AG10803 (cell line): ENCODE measurements at regions not wholly inside any gene's neighbourhood (a gene's known extent, or its start where the extent isn't known, plus 50 kb on each side); places are given as distances from the start of the nearest gene placed in this dataset.

Source experiments
- DNase-seq: peaks from one replicate; pipeline ENCODE4 v3.0.0; 2010; ENCODE audit warnings: low read depth
- H3K4me3 ChIP-seq: 2 replicates; pipeline ENCODE4 v1.5.1; 2011; ENCODE audit warnings: mild to moderate bottlenecking, low read length, control low read depth
- TF ChIP-seq, protein P1 (sequence below): conservative IDR thresholded peaks from 2 replicates; pipeline ENCODE4 v1.5.1; 2011; ENCODE audit warnings: mild to moderate bottlenecking, low read length, control low read depth, inconsistent platforms

DNA sequence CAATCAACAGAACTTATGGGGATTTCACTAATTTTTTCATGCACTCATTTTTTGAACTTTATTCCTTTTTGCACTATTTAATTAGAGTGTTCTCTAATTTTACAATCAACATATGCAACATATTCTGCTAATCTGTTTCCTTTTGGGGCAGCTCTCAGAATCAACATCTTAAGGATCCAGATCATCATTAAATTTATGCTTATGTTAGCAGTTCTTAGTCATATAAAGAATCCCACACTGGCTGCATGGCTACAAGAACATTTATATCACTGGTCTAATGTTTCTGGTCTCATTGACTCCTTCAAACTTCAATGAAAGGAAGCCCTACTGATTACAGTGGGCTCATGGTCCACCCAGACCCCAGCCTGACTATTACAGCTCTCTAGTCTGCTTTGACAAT is 245.2 kb downstream of the RBM26 start:
- H3K4me3 ChIP-seq, result no peak overlapping the region
- DNase-seq, result no peak
- TF ChIP-seq, protein P1, sequence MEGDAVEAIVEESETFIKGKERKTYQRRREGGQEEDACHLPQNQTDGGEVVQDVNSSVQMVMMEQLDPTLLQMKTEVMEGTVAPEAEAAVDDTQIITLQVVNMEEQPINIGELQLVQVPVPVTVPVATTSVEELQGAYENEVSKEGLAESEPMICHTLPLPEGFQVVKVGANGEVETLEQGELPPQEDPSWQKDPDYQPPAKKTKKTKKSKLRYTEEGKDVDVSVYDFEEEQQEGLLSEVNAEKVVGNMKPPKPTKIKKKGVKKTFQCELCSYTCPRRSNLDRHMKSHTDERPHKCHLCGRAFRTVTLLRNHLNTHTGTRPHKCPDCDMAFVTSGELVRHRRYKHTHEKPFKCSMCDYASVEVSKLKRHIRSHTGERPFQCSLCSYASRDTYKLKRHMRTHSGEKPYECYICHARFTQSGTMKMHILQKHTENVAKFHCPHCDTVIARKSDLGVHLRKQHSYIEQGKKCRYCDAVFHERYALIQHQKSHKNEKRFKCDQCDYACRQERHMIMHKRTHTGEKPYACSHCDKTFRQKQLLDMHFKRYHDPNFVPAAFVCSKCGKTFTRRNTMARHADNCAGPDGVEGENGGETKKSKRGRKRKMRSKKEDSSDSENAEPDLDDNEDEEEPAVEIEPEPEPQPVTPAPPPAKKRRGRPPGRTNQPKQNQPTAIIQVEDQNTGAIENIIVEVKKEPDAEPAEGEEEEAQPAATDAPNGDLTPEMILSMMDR, result no peak

DNA sequence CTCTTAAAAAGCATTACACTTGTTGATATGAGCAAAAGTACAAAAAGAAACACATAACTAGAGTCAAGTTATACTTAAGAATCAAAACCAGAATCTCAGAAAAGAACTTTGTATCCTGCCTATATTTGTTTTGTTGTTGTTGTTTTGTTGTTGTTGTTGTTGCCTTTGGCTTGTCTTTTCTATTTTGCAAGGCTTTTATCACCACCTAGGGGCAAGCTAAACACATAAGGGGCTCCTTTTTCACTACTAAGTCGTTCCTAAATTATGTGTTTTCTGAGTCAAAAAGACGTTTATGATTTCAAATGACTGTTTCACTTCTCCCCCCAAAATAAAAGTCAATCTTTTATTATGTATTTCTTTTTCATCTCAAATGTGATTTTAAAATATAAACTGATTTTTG is 250.2 kb downstream of the RBM26 start:
- TF ChIP-seq, protein P1, result no peak
- DNase-seq, result no peak
- H3K4me3 ChIP-seq, result no peak overlapping the region

DNA sequence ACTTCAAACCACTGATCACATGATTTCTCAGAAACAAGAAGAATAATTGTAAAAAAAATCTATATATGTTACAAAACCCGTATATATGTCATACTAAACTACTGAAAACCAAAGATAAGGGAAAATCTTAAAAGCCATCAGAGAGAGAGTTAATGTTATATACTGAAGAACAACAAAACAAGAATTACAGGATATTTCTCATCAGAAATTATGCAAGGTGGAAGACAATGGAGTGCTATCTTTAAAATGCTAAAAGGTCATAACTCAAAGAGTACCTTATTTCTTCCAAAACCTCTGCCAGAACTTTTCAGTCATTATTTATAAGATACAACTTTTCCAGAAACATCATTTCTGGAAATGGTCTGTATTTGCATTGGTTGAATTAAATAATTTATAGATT is 256.8 kb downstream of the RBM26 start:
- DNase-seq, result no peak
- no peak overlapping the region for H3K4me3 ChIP-seq
- TF ChIP-seq, protein P1, result no peak

DNA sequence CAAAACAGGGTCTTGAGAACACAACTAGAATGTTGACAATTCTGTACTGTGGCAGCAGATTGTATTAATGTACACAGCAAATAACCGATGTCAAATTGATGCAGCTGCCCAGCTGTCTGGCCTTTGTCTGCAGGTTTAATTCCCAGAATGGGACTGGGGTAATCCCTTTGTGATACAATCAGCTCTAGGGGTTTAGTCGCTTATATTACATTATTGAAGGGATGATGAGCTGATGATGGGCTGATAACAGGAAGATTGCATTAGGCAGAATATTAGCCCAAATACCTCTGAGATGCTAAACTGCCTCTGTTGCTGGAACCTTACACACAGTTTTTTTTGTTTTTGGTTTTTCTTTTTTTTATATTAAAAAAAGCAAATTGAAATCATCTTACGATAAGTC is 265.0 kb downstream of the RBM26 start:
- DNase-seq, result no peak
- TF ChIP-seq, protein P1, result no peak
- H3K4me3 ChIP-seq, result no peak overlapping the region

DNA sequence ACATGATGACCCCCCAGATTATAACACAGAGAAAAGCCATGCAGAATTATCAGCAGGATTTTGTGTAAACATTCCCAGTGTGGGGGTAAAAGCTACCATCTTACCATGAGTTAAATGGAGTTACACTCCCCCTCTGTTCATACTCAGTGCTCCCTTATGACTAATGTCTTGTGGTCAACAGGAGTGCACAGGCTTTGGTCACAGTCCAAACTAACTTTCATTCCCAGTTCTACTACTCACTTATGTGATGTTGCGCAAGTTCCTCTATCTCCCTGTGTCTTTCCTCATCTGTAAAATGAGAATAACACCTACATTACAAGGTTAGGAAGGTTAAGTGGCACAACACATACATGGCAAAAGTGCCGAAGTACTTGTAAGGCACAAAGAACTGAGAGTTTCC is 277.9 kb downstream of the RBM26 start:
- no peak overlapping the region for H3K4me3 ChIP-seq
- peak; percentile 2 for DNase-seq
- TF ChIP-seq, protein P1, result no peak

DNA sequence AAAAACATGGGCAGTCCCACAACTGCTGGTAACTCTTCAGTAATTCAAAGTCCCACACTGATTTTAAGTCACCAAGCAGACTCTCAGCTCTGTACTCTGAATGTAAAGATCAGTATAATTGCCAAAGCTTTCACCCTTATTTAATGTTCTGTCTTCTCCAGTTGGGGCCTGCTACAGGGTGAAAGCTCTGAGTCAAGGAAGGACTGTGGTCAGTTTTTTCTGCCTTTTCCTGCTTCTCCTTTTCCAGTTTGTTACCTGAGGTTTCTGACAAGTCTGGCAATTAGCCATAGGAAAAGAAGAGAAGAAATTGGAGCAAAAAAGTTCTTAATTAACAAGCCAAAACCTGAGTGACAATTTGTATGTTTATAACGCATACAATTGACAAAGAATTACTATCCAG is 279.3 kb downstream of the RBM26 start:
- H3K4me3 ChIP-seq, result no peak overlapping the region
- TF ChIP-seq, protein P1, result no peak
- DNase-seq, result no peak

DNA sequence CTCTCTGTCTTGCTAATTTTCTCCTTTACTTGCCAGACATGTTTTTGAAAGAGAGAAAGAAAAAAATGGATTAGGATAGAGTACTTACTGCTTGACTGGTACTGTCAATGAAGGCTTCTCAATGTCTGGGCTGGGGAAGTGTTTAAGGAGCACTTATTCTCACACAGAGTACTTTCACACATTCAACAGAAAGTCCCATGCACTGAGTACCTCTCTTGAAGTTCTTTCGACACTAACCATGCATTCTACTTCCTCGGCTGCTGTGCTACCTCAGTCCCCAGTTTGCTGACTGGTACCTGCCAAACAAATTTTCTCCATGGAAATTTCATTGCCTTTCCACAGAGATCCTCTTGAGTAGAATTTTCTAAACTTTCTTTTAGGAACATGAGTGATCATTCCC is 281.9 kb downstream of the RBM26 start:
- no peak overlapping the region for H3K4me3 ChIP-seq
- no peak for DNase-seq
- TF ChIP-seq, protein P1, result no peak
